HUES48 (cell line): ENCODE measurements at regions not wholly inside any gene's neighbourhood (a gene's known extent, or its start where the extent isn't known, plus 50 kb on each side); places are given as distances from the start of the nearest gene placed in this dataset.
"Not testable (repeated sequence)": the region's sequence is repeated elsewhere in the genome, so short reads cannot be mapped to it uniquely, and the experiment has no call there.

ENCODE experiments used
- H3K27ac ChIP-seq: one replicate; pipeline ENCODE4 v1.7.0; 2013; ENCODE audit warnings: low read depth, low read length, inconsistent platforms
- H3K27me3 ChIP-seq: 2 replicates; pipeline ENCODE4 v1.6.1; 2013; ENCODE audit warnings: mild to moderate bottlenecking, low read length; ENCODE audit not compliant: control insufficient read depth, insufficient read depth
- H3K36me3 ChIP-seq: 2 replicates; pipeline ENCODE4 v1.6.1; 2013; ENCODE audit warnings: low read length; ENCODE audit not compliant: control insufficient read depth, insufficient read depth
- H3K4me1 ChIP-seq: 2 replicates; pipeline ENCODE4 v1.6.1; 2013; ENCODE audit warnings: mild to moderate bottlenecking, low read length; ENCODE audit not compliant: control insufficient read depth, insufficient read depth
- H3K4me3 ChIP-seq: 2 replicates; pipeline ENCODE4 v1.5.1; 2013; ENCODE audit warnings: mild to moderate bottlenecking, low read depth, low read length
- H3K9ac ChIP-seq: 2 replicates; pipeline ENCODE4 v1.6.1; 2013; ENCODE audit warnings: mild to moderate bottlenecking, low read depth, low read length, moderate library complexity
- H3K9me3 ChIP-seq: 2 replicates; pipeline ENCODE4 v1.6.1; 2013; ENCODE audit warnings: low read length; ENCODE audit not compliant: control insufficient read depth, insufficient read depth

DNA sequence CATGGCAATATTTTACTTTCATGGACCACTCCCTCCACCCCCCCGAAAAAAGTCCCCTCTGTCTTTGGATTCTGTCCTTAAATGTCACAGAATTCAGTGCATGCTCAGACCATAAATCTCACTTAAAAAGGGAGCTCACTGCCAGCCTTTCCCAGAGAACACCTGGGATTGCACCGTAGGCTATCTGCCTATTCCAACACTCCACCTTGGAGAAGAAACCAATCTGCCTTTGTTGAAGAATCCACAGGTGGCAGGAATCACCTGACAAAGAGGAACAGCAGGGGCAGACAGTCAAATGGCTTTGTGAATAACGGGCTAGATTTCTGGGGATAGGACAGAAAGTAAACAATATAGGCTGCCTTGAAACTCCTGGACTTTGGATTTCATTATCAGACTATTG lies 306.7 kb upstream of the BRINP1 start:
- H3K27ac ChIP-seq = no peak overlapping the region
- H3K36me3 ChIP-seq = no peaks in the 10 kb centered on the region
- no peaks in the 10 kb centered on the region for H3K27me3 ChIP-seq
- H3K9me3 ChIP-seq = no peaks in the 10 kb centered on the region
- H3K4me3 ChIP-seq = no peak overlapping the region
- no peak overlapping the region for H3K9ac ChIP-seq
- peaks cover 13% of the 10 kb centered on the region for H3K4me1 ChIP-seq

DNA sequence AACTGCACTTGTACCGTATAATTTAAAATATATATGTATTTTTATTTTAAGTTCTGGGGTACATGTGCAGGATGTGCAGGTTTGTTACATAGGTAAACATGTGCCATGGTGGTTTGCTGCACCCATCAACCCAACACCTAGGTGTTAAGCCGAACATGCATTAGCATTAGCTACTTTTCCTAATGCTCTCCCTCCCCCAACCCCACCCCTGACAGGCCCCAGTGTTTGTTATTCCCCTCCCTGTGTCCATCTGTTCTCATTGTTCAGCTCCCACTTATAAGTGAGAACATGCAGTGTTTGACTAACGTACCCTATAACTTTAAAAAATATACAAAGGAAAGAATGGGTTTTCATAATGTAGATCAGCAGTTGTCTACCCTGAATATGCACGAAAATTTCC lies 303.5 kb upstream of the BRINP1 start:
- H3K4me1 ChIP-seq = peaks cover 19% of the 10 kb centered on the region
- H3K27ac ChIP-seq, H3K9ac ChIP-seq, H3K4me3 ChIP-seq, H3K36me3 ChIP-seq, H3K9me3 ChIP-seq, H3K27me3 ChIP-seq: not testable (repeated sequence)

DNA sequence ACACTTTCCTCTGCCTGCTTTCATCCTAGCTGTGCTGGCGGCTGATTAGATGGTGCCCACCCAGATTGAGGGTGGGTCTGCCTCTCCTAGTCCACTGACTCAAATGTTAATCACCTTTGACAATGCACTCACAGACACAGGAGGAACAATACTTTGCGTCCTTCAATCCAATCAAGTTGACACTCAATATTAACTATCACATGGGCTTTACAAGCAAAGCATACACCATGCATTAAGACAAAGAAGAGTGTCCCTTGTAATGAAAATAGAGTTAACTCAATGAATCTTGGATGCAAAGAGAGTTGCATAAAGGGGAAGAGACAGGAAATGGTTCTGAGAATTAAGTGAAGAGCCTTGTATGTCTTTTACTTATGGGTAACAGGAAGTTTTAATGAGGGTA lies 298.7 kb upstream of the BRINP1 start:
- no peaks in the 10 kb centered on the region for H3K9me3 ChIP-seq
- H3K27ac ChIP-seq = no peak overlapping the region
- no peak overlapping the region for H3K4me3 ChIP-seq
- no peak overlapping the region for H3K9ac ChIP-seq
- no peaks in the 10 kb centered on the region for H3K36me3 ChIP-seq
- no peaks in the 10 kb centered on the region for H3K27me3 ChIP-seq
- H3K4me1 ChIP-seq = peaks cover 12% of the 10 kb centered on the region

GRCh38 chr9:119667163-119667562 lies 297.9 kb upstream of the BRINP1 start:
- no peak overlapping the region for H3K9ac ChIP-seq
- no peaks in the 10 kb centered on the region for H3K9me3 ChIP-seq
- no peaks in the 10 kb centered on the region for H3K36me3 ChIP-seq
- no peaks in the 10 kb centered on the region for H3K27me3 ChIP-seq
- H3K4me1 ChIP-seq = peaks cover 12% of the 10 kb centered on the region
- no peak overlapping the region for H3K27ac ChIP-seq
- no peak overlapping the region for H3K4me3 ChIP-seq

DNA sequence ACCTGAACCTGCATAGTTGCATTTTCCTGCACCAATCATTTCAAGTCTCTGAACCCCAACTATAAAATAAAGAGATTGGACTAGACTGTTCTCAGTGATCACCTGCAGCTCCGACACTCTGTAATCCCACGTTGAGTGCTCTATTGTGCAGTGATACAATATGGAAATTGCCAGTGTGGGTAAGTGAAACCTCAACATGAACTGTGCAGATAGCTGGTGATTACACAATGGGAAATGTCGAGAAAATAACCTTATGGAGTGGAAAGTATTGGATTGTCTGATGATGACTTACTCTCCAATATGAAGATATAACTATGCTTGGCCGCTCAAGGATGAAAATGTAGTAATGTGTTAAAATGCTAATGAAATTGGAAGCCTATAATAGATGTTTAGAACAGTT lies 293.1 kb upstream of the BRINP1 start:
- no peak overlapping the region for H3K4me3 ChIP-seq
- no peak overlapping the region for H3K9ac ChIP-seq
- no peaks in the 10 kb centered on the region for H3K9me3 ChIP-seq
- H3K27me3 ChIP-seq = no peaks in the 10 kb centered on the region
- H3K36me3 ChIP-seq = no peaks in the 10 kb centered on the region
- peaks cover 1% of the 10 kb centered on the region; the same call in 1 of the 2 replicates for H3K4me1 ChIP-seq
- no peak overlapping the region for H3K27ac ChIP-seq

DNA sequence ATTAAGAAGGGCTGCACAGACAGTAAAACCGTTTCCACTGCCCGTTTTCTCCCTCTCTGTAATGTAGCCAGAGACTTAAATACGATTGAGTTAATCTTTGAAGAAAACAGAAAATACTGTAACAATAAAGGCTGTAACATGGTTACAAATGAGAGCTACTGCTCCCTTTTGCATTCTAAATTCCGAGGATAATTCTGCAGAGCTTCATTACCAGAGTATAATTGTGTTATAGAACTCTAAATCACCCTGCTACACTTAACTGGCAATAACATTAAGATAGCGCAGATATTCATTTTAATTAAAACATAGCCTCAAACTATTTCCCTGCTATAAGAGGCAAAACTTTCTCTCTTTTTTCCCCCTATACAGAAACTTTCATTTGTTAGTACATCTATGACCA lies 283.7 kb upstream of the BRINP1 start:
- Histone ChIP-seq H3K4me1 (no peaks in the 10 kb centered on the region), H3K27me3 (no peaks in the 10 kb centered on the region), H3K27ac (no peak overlapping the region), H3K9me3 (no peaks in the 10 kb centered on the region), H3K9ac (no peak overlapping the region), H3K36me3 (no peaks in the 10 kb centered on the region), H3K4me3 (no peak overlapping the region)

DNA sequence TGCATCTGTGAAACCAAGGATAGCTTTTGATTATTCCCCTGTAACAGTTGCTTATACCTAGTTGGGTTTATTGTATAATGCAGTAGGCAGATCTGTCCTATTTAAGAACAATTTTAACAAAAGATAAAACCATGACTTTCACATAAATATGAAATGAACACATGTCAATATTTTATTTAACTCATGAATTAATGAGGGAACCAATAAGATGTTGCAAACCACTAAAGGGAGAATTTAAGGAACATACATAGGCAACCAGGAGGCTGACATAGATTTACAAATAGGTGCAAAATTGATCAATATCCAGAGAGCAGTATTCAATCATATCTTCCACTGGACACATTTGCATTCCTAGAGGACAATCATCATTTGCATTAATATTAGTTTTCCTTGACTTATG lies 280.0 kb upstream of the BRINP1 start:
- H3K4me3 ChIP-seq = no peak overlapping the region
- H3K9ac ChIP-seq = no peak overlapping the region
- no peaks in the 10 kb centered on the region for H3K9me3 ChIP-seq
- H3K36me3 ChIP-seq = no peaks in the 10 kb centered on the region
- no peaks in the 10 kb centered on the region for H3K4me1 ChIP-seq
- H3K27me3 ChIP-seq = no peaks in the 10 kb centered on the region
- no peak overlapping the region for H3K27ac ChIP-seq

GRCh38 chr9:119639287-119639955 lies 270.2 kb upstream of the BRINP1 start:
- Histone ChIP-seq H3K27ac (no peak overlapping the region), H3K36me3 (no peaks in the 10 kb centered on the region)

DNA sequence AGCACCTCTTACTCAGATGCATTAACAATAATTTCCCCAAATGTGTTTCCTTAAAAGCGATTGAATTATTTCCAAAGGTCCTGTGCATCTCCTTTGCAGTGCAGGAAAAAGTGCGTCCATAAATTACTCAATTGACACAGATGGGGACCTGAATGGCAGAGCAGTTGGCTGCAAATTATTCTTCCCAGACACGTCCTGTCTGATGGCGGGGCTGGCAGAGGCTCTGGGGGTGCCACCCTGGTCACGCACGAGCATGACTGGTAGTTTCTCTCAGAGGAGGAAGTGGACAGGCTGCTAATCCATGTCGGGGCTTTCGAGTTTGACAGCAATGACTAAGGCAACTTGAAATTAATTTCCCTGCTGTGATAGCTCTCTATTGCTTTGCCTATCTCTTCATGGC lies 264.8 kb upstream of the BRINP1 start:
- Histone ChIP-seq H3K27me3 (no peaks in the 10 kb centered on the region), H3K36me3 (no peaks in the 10 kb centered on the region), H3K4me3 (no peak overlapping the region), H3K9me3 (no peaks in the 10 kb centered on the region), H3K27ac (no peak overlapping the region), H3K4me1 (no peaks in the 10 kb centered on the region), H3K9ac (no peak overlapping the region)

More at GRCh38 chr9:119639287-119639955, 270.2 kb upstream of the BRINP1 start:
- Histone ChIP-seq H3K9me3 (no peaks in the 10 kb centered on the region), H3K27me3 (no peaks in the 10 kb centered on the region), H3K4me3 (no peak overlapping the region), H3K9ac (no peak overlapping the region), H3K4me1 (no peaks in the 10 kb centered on the region)

- Histone ChIP-seq H3K36me3 (no peaks in the 10 kb centered on the region), H3K9ac (no peak overlapping the region), H3K4me1 (peaks cover 14% of the 10 kb centered on the region), H3K9me3 (no peaks in the 10 kb centered on the region), H3K4me3 (no peak overlapping the region), H3K27ac (no peak overlapping the region), H3K27me3 (no peaks in the 10 kb centered on the region)
Measured at GRCh38 chr9:119611565-119611964, 242.3 kb upstream of the BRINP1 start.

GRCh38 chr9:119609277-119609971 lies 240.2 kb upstream of the BRINP1 start:
- no peaks in the 10 kb centered on the region for H3K36me3 ChIP-seq
- no peak overlapping the region for H3K4me3 ChIP-seq
- H3K27me3 ChIP-seq = no peaks in the 10 kb centered on the region
- no peaks in the 10 kb centered on the region; the same call in 1 of the 2 replicates for H3K9me3 ChIP-seq
- H3K27ac ChIP-seq = no peak overlapping the region
- H3K4me1 ChIP-seq = peaks cover 10% of the 10 kb centered on the region
- no peak overlapping the region for H3K9ac ChIP-seq
